Activated gamma-delta T cell treated with anti-CD3 and anti-CD28 coated beads, Interleukin-2, amount 50 U/mL, for 16 hours (primary cell): ENCODE measurements at regions not wholly inside any gene's neighbourhood (a gene's known extent, or its start where the extent isn't known, plus 50 kb on each side); places are given as distances from the start of the nearest gene placed in this dataset.

Experiments
- DNase-seq: peaks from one replicate; pipeline ENCODE4 v3.0.0-alpha.2; 2020; ENCODE audit warnings: low read depth

- no peak for DNase-seq
Observed at GRCh38 chr10:131710142-131710861, 190.5 kb upstream of the PPP2R2D start.

- DNase-seq: no peak
Observed at GRCh38 chr10:131722121-131722520, 178.7 kb upstream of the PPP2R2D start.

- no peak for DNase-seq
Observed at GRCh38 chr10:131722525-131723264, 178.1 kb upstream of the PPP2R2D start.

- DNase-seq: no peak
Observed at GRCh38 chr10:131723297-131724168, 177.3 kb upstream of the PPP2R2D start.

GRCh38 chr10:131724169-131724545, 176.7 kb upstream of the PPP2R2D start:
- no peak for DNase-seq

- DNase-seq: no peak
Observed at GRCh38 chr10:131724891-131725580, 175.8 kb upstream of the PPP2R2D start.

- DNase-seq: no peak
Observed at GRCh38 chr10:131725581-131726069, 175.2 kb upstream of the PPP2R2D start.

- no peak for DNase-seq
Observed at GRCh38 chr10:131726076-131726880, 174.5 kb upstream of the PPP2R2D start.

- DNase-seq: no peak
Observed at GRCh38 chr10:131726967-131727366, 173.8 kb upstream of the PPP2R2D start.

- no peak for DNase-seq
Observed at GRCh38 chr10:131727560-131727959, 173.2 kb upstream of the PPP2R2D start.

- no peak for DNase-seq
Observed at GRCh38 chr10:131728286-131729228, 172.3 kb upstream of the PPP2R2D start.

- no peak for DNase-seq
Observed at GRCh38 chr10:131729361-131729760, 171.4 kb upstream of the PPP2R2D start.

- no peak for DNase-seq
Observed at GRCh38 chr10:131729938-131730660, 170.7 kb upstream of the PPP2R2D start.

GRCh38 chr10:131730771-131731497, 169.9 kb upstream of the PPP2R2D start:
- no peak for DNase-seq

- DNase-seq: no peak
Observed at GRCh38 chr10:131731780-131732630, 168.8 kb upstream of the PPP2R2D start.

GRCh38 chr10:131732631-131733127, 168.1 kb upstream of the PPP2R2D start:
- no peak for DNase-seq

- no peak for DNase-seq
Observed at GRCh38 chr10:131733596-131733995, 167.2 kb upstream of the PPP2R2D start.
